VCaP (cell line): ENCODE measurements at regions not wholly inside any gene's neighbourhood (a gene's known extent, or its start where the extent isn't known, plus 50 kb on each side); places are given as distances from the start of the nearest gene placed in this dataset.

Source experiments
- H3K27ac ChIP-seq: fragments of 450-650 bp; 2 replicates; pipeline ENCODE4 v1.5.1; 2017
- CTCF ChIP-seq: fragments of 450-650 bp; conservative IDR thresholded peaks from 2 replicates; pipeline ENCODE4 v1.5.1; 2017; ENCODE audit warnings: mild to moderate bottlenecking, moderate library complexity

- TF ChIP-seq CTCF = no peak
These were observed 151.1 kb upstream of the ARHGEF26 start for GRCh38 chr3:153970047-153970446.

GRCh38 chr3:153970741-153971347 is 150.3 kb upstream of the ARHGEF26 start:
- TF ChIP-seq CTCF = peak; percentile 87

More at GRCh38 chr3:153970047-153970446, 151.1 kb upstream of the ARHGEF26 start:
- no peak overlapping the region for H3K27ac ChIP-seq

GRCh38 chr3:153972862-153973261 is 148.3 kb upstream of the ARHGEF26 start:
- TF ChIP-seq CTCF = no peak
- no peak overlapping the region for H3K27ac ChIP-seq

More at GRCh38 chr3:153970741-153971347, 150.3 kb upstream of the ARHGEF26 start:
- H3K27ac ChIP-seq = no peak overlapping the region

- TF ChIP-seq CTCF = no peak
These were observed 147.4 kb upstream of the ARHGEF26 start for GRCh38 chr3:153973722-153974265.

GRCh38 chr3:153974614-153975013 is 146.6 kb upstream of the ARHGEF26 start:
- no peak overlapping the region for H3K27ac ChIP-seq
- TF ChIP-seq CTCF = no peak

More at GRCh38 chr3:153973722-153974265, 147.4 kb upstream of the ARHGEF26 start:
- no peak overlapping the region for H3K27ac ChIP-seq

- TF ChIP-seq CTCF = no peak
- H3K27ac ChIP-seq = no peak overlapping the region
These were observed 144.2 kb upstream of the ARHGEF26 start for GRCh38 chr3:153976891-153977554.

- H3K27ac ChIP-seq = no peak overlapping the region
These were observed 143.2 kb upstream of the ARHGEF26 start for GRCh38 chr3:153978006-153978405.

More at GRCh38 chr3:153978006-153978405, 143.2 kb upstream of the ARHGEF26 start:
- no peak for TF ChIP-seq CTCF
